ENCODE measurements at regions not wholly inside any gene's neighbourhood (a gene's known extent, or its start where the extent isn't known, plus 50 kb on each side); places are given as distances from the start of the nearest gene placed in this dataset.
A peak's percentile ranks its signal among the peaks of the same experiment; 100 is the strongest.

DNA sequence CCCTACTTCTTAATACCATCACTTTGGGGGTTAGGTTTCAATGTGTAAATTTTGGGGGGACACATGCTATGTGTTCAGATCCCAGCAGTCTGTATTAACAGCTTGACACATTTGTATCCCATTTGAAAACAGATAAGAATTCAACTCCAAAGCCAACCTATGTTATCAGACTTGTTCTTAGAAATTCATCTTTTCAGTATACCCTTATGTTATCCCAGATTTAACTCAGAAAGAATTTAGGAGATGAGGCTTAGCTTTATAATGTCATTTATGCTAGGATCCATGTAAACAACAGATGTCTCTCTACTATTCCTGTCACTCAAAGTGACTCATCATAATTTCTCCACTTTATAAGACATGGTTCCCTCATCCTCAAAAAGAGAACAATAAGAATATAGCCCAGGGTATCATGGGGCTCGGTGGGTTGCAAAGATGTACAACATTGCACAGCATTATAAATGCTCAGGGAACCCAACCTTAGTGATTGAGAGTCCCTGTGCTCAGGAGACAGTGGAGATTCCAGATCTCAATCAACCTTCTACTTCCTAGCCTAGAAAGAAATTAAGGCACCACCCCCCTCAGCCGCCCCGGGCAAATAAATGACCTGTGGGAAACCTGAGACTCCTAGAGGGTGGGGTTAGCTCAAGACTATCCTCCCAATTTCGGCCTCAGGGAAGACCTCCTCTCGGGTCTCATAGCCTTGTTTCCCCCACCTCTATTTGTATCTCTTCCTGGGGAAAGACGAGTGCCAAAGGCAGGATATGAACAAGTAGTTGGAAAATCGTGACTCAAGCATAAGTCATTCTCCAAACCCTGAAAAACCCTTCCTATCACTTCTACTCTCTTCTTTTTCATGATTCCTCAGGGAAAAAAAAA, 265.1 kb upstream of the CAMK1G start:
- DNase-seq: no peak

DNA sequence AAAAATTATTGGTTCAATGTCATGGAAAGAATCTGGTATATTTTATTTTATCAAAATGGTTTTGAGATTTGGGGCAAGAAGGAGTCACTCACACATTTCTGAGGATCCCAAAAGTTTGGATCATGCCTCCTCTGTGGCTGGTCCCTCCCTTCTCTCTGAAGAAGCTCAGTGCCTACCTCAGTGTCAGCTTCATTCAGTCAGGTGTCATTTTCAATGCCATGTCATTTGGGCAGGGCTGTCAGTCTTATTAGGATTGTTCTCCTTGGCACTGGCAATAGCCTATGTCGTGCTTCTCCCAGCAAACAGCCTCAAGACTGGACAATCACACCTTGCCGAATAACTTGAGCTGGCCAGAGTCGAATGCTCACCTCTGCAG, 264.5 kb upstream of the CAMK1G start:
- DNase-seq: no peak

DNA sequence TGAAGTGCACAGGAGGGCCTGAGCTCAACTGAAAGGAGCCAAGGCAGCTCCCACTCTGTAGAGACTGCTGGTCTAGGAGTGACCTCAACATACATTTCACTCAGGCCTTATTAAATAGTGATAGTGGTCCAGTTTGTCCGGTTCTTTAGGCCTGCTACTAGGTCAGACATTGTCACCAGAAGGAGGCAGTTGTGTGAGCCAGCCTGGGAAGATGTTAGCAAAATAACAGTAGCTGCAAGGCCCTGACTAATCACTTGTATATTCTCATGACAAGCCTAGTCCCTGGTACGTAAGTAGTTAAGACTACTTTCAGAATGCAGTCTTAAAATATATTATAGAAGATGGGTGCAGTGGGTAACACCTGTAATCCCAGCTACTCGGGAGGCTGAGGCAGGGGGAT, 264.0 kb upstream of the CAMK1G start:
- DNase-seq: no peak

DNA sequence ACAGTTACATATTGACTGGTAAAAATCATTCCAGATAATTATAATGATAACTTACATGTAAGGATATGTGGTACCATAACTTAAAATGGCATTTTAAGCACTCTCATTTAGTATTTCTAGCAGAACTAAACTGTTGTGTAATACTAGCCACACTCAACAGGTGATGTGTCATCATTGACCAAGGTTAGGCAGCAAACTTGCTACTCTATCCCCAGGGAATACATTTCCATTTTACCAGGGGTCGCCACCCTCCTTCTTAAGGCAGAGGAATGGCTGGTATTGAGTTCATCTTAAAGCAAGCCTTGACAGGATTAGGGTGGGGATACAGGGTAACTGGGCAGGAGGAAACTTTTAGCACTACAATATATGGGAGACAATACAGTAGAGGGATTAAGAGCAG, 259.8 kb upstream of the CAMK1G start:
- DNase-seq: no peak

DNA sequence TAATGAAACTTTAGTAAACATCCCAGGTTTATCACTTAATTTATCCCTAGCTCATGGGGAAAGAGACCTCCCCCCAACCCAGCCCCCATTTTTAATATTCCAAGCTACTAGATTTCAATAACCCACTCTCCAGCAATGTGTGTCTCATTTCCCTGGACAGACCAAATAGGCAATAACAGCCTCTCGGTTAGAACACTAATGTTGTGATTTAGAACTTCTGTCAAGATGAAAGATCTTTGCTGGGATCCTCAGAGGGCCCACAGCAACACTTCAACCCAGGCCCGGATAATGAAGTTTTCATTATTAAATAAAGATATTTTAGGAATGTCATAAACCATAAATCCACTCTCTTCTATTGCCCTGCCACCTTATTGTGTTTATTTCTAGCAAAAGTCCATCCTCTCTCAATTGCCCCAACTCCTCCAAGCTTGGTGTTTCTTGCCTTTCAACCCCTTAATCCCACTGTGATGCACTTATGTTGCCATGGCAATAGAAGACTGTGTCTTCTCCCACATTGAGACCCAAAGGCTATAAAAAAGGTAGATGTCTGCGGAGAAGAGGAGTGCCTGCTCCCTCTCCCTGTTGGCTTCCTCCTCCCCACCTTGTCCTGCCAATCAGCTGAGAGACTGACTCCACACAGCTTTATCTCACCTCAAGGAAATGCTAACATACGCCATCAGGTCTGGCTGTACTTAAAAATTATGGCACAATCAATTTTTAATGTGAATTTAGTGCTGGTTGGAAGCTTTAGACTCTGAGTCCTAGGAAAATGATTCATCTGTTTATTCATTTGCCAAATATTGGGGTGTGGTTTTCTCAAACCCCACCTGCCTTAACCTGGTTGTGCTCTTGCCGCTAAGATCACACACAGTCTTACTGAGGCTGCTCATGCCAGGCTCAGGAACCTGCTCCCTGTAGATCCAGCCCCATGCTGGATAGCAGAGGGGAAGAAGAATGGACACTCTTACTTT, 258.3 kb upstream of the CAMK1G start:
- no peak for DNase-seq

DNA sequence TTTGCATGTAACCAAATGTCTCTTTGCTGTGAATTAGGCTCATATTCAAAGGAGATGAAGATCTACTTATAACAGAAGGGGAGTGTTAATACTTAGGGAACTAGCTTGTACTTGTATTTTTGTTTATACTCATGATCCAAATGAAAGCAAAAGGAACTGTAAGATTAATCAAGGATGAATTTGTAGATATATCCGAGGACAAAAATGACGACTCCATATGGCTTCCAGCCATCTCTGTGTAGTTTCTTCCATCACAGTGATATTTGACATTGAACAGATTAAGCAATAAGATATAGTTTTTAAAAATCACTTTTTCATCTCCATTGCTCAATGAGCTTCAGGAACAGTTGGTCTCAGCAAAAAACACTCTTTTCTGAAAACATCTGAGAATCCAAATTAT, 257.4 kb upstream of the CAMK1G start:
- no peak for DNase-seq

DNA sequence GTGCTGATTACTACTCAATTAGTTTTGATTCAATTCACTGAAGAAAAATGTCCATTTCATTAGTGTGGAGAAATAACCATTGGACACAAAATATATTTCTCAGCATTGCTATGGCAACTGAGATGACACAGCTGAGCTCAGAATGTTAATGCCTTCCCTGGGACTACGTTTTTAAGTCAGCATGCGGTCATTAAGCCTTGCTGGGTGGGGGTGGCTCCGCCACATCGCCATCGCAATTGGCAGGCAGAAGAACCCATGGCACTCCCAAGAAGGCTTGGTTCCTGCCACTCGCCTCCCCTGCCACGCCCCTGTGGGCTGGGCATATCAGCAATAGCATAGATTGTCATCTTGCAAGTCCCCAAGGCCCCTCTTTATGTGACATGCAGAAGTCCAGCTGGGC, 256.7 kb upstream of the CAMK1G start:
- DNase-seq: no peak

DNA sequence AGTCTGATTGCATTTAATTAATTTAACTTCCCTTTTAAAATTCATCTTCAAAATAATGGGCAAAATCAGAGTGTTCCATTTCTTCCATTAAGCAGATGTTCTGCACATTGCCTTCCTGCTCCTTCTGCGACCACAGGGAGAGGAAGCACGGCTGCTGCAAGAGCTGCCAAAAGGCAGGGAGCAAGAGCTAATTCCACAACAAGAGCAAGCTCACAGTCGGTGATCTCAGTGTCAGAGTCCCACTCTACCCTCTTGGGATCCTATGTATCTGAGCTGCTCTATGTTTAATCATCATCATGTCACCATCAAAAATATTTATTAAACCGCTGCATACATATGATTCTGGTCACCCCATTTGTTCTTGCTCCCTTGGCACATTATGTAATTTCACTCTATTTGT, 255.3 kb upstream of the CAMK1G start:
- no peak for DNase-seq

DNA sequence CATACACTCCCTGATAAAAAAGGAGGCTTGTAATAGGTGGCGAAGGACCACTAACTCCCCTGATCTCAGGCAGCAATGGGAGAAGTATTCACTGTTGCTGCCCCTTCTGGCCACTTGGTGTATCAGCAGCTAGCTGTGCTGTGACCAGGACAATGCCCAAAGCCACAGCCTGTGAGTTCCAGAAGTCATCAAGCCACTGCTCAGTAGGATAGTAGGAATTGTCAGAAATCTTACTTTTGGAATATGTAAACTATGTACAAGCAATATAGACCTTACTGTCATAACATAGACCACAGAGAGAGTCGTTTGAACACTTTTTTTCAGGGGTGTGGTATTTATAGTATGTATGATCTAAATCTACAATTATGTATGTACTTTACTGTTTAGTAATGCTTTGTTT, 248.3 kb upstream of the CAMK1G start:
- no peak for DNase-seq

DNA sequence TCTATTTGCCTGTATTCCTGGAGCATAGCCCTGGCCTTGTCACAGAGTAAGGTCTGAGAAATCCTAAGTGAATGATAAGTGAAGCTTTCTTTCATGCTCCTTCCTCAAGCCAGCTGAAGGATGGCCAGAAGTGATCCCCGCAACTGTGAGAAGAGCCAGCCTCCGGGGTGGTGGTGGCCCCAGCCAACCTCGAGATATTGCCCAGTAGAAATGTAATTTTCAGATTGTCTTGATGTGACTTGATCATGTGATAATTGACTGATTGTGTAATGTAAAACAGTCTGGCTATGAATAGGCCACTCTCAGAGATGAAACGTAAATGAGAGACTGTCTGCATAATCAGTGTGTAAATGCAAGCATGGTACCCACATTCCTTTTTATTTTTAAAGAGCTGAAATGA, 242.4 kb upstream of the CAMK1G start:
- DNase-seq: no peak

DNA sequence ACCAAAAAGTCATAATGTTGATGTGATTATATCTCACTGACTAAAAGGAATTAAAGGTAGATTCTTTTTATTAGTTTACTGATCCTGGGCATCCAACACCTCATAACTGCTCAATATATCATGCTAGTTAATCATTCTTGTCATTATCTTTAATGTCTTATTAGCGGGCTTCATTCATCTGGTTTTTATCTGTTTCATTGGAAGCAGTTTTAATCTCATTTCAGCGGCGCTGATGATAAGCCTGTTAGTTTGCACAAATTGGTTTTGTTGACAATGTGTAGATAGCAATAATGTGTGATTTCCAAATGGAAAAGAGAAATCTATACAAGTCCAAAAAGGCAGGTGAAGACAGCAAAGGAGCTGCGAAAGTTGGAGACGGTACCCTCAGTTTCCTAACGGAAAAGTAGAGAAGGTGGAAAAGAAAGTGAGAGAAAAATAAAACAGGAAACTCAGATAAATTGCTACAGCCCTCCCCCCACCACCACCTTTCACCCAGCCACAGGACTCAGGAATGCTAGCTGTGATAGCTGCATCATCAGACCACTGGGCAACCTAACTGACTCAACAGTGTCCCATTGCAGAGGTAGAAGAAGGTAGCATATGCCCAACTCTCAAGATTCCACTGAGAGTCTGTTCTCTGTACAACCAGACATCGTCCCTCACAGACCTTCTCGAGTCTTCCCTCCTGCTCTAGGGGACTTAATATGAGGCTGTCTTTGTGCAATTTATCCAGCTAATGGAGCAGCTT, 241.7 kb upstream of the CAMK1G start:
- DNase-seq: no peak

DNA sequence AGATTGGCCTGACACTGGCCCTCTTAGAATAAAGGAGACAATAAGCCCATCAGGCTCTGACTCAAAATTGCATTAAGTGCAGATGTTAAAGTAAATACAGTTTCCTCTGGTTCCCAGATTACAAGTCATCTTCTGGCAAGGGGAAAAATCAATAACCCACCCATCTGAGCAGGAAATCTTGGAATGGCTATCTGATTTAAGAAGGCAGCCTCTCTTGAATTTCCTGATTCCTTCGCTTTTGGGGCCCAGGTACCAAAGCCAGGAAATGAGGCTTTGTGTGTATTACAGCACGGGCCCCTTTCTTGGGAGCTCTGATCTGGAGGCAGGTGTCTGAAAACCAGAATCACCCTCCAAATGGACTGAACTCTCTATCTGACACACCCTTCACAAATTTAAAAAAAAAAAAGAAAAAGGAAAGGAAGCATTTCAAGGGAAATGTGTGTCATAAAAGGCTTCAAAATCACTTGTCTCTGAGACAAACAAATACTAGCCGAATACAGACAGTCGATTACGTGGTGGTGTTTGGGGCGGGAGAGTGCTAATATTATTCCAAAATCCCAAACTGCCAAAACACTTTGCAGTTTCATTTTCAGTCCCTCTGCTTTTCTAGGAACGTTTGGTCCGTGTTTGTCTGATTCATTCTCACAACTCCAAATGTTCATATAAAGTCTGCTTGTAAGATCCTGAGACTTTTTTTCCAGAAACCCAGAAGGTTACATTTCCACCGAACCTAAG, 240.9 kb upstream of the CAMK1G start:
- no peak for DNase-seq

DNA sequence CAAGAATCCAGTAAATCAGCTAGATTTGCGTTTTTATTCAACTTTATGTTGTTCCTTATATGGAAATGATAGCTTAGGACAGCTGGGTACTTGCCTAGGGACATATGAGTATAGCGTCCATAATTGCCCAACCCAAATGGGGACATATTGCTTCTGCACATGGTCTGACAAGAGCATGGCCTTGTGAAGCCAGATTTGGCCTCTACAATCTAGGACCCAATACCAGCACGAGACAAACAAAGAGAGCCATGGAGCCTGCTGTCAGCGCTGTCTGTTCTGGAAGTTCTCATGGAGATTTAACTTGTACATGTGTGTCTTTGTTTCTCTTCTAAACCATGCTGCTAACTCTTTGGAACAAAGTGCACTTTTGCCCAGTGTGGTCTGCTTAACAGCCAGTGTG, 240.0 kb upstream of the CAMK1G start:
- no peak for DNase-seq

DNA sequence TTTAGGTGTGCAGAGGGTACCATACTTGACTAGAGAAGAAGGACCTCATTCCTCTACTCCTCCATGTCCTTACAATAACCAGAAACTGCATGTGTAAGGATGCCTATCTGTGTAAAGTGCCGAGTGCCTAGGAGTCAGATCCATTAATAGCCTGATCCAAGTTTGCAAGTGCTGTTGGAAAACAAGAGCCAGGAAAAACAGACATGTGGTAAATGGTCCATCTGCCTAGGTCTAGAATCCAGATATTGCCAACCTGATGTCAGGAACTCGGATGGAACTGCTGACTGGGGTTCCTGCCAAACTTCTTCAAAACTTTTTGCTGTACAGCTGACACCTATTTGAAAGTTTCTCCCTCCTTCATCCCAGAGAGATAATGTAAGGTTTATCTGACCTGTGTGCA, 239.4 kb upstream of the CAMK1G start:
- DNase-seq: no peak

DNA sequence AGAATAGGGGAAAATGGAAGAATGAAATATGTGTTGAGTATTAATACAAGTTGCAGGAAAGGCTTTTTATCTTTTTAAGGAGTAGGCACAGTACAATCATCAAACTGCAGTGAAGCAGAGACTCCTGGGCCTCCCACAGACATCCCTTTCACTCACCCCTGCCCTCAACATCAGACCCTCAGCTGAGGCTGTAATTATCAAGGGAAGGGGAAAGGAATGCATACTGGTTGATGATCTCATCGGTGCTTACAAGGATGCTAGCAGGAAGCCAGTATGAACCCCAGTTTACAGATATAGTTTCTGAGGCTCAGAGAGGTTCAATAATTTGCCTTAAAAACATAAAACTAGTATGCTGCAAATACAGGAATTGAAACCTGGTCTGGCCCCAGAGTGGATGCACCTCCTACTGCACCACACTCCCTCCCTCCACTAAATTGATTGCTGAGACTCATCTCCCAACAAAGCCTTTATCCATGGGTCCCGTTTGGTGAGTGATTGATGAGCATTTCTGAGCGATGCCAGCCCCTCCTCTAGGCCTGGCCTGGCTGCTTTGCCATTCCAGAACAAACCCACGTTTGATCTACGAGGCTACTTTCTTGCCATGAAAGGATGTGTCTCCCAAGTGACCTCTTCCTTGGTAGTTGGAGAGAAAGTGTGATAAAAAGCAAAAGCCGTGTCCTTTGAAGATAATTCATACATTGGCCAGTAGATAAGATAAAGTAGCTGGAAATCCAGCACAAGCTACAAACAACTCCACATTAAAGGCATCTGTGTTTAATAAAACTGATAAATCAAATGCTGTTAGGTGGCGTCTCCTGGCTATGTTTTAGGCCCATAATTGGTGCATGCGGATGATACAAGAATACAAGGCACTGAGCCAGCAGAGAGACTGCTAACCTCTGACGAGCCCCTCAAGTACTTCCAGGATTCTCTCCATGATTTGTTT, 233.9 kb upstream of the CAMK1G start:
- no peak for DNase-seq

DNA sequence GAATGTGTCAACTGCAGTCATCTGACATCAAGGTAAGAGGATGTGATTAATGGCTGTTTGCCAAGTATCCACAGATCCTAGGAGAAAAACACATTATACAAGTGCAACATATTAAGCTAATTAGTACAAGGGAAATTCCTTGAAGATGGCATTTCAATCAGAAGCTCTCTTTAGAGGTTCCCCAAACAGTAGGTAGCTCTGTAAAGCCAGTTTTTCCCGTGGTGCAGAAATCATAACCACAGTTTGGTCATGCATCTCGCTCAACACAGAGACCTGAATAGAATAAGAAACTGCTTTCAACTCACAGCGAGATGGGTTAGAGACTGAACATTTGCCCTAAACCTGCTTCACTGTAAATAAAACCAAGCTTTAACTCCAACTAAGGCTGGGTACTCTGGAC, 230.5 kb upstream of the CAMK1G start:
- no peak for DNase-seq

DNA sequence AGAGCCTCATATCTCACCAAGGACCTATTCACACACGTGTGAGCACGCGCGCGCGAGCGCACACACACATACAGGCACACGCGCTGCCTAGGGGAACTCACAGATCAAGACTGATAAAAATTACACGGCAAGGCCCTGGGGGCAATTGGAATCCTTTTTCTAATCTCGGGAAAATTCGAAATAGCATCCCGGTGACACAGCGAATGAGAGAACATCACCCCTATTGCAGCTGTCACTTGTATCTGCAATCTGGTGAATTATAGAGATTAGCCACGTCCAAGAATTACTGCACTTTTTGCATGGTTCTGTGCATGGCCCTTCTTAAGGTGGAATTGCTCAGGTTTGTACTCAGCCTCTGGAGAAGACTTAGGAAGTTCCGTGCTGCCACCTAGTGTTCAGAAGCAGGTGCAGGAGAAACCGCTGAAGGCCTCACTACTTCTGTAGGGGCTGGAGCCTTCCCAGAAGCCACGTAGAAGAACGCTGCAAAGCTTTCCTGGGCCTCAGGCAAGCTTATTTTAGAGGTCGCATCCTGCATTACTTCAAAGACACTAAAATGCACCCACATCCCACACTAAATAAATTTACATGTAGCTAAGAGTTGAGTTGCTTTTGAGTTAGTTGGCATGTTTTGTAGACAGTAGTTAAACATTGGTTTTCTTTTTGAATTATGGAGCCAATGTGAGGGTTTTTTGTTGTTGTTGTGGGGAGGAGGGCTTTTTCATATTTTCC, 229.2 kb upstream of the CAMK1G start:
- DNase-seq: peak; percentile 7

DNA sequence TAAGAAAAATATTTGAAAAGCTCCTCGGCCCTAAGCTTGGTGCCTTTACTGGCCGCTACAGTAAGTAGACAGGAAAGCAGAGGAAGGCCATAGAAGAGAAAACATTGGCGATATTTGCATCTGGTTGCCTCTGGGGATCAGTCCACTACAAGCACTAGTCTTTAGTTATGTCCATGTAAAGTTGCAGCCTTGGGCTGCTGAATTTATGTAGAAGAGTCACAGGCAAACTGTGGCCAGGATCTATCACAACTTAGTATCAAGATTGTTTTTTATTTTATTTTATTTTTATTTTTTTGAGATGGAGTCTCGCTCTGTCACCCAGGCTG, 228.7 kb upstream of the CAMK1G start:
- no peak for DNase-seq

DNA sequence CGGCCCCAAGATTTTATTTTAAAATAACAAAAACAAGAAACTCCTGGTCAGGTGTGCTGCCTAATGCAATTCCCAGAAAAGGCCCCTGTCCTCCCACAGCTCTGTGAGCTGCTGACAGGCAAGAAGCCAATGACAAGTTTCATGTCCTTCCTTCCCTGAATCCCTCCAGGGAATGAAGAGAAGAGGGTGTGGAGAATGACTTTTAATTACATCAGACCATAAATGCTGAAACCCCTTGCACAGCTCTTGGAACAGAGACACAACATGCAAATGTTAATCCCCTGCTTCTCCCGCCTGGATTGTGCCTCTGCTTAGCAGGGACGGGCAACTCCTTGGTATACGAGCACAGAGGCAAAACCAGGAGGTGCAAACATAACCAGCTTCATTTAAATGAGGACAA, 228.1 kb upstream of the CAMK1G start:
- DNase-seq: no peak

DNA sequence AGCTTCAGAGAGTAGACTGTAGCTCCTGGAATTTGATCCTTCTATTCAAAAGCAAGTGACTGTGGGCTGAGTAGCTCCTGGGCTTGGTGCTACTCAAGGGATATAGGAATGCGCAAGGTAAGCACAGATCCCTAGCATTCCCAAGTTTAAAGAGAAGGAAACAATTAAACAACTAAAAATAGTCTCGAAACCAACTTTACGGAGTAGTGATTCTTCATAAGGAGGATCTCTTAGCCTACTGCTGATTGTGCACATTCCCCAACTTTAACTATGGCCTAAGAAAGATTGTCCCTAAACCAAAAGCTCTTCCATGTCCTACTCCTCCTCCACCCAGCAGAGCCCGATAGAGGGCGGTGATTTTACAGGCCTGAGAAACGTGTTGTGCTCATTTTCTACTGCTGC, 226.5 kb upstream of the CAMK1G start:
- DNase-seq: no peak

DNA sequence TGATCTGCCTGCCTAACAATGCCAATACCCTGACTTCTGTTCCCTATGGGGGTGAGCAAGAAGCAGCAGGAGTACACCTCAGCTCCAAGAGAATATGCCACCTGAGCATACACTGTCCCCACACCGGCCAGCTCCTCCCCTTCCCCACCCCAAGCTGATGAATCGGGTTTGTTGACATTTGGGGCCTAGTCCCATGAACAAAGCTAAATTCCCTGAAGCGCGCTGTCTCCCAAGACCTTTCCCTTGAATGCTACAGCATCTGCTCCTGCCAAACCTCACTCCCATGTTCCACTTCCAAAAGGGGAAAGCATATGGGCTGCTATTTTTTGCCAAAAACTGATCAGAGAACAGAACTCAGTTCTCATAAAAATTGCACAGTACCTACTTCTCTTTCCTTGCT, 220.4 kb upstream of the CAMK1G start:
- DNase-seq: no peak
